Stomach smooth muscle (tissue), 2 donors: ENCODE measurements at regions not wholly inside any gene's neighbourhood (a gene's known extent, or its start where the extent isn't known, plus 50 kb on each side); places are given as distances from the start of the nearest gene placed in this dataset.

Experiments used
- H3K27ac ChIP-seq: one replicate; pipeline ENCODE4 v1.7.0; 2013; ENCODE audit warnings: mild to moderate bottlenecking, low read length, inconsistent platforms
- H3K27me3 ChIP-seq, 2 donors: one replicate each; pipeline ENCODE4 v1.7.0; 2013; ENCODE audit warnings: low read length in 2 of 2; ENCODE audit not compliant: insufficient read depth in 2 of 2, control insufficient read depth in 1 of 2
- H3K36me3 ChIP-seq, 2 donors: one replicate each; pipeline ENCODE4 v1.7.0; 2013; ENCODE audit warnings: low read length in 2 of 2; ENCODE audit not compliant: control insufficient read depth in 2 of 2, insufficient read depth in 2 of 2
- H3K4me1 ChIP-seq: one replicate; pipeline ENCODE4 v1.7.0; 2013; ENCODE audit warnings: low read length; ENCODE audit not compliant: control insufficient read depth, insufficient read depth
- H3K4me3 ChIP-seq, 2 donors: one replicate each; pipeline ENCODE4 v1.7.0; 2013; ENCODE audit warnings: low read length in 2 of 2
- H3K9ac ChIP-seq, 2 donors: one replicate each; pipeline ENCODE4 v1.7.0; 2013; ENCODE audit warnings: low read length in 2 of 2, mild to moderate bottlenecking in 1 of 2
- H3K9me3 ChIP-seq, 2 donors: one replicate each; pipeline ENCODE4 v1.7.0; 2013; ENCODE audit warnings: low read length in 2 of 2; ENCODE audit not compliant: control insufficient read depth in 2 of 2
- donor health status: healthy.
- donor health status: Pancreatic carcinoma.

DNA sequence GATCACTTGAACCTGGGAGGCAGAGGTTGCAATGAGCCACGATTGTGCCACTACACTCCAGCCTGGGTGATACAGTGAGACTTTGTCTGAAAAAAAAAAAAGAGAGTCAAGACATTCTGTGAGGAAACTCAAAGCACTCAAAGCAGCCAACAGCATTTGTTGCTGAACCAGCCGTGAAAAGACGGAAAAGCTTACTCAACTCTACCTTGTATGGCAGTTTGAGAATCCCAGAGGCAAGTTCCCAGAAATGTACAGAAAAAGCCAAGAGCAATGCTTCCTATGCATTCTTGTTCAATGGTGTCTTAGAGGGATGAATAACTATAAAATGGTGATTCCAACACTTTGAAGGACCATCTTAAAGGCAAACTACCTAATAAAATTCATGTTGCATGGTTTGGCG, 170.2 kb downstream of the HSD17B3 start:
- Histone ChIP-seq H3K9ac (no peak overlapping the region), H3K9me3 (no peaks in the 10 kb centered on the region), H3K4me3 (no peak overlapping the region), H3K27ac (no peak overlapping the region), H3K36me3 (no peaks in the 10 kb centered on the region), H3K27me3 (no peaks in the 10 kb centered on the region), H3K4me1 (peaks cover 7% of the 10 kb centered on the region)

DNA sequence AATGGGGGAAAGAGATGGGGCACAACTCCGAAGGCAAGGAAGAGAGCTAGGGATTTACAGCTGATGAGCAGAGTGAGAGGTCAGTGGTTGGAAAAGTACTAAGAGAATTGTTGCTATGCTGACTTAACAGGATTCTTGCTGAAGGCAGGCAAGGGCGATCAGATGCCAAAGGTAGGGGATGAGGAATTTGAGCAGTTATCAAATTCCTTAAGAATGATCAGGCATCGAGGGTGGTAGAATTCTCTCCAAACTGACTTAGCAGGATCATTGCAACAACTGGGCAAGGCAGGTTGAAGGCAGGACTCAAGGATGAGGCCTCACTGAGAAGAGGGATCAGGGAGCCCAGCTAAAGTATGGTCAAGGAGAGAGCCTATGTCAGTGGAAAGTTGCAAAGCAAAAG, 171.0 kb downstream of the HSD17B3 start:
- Histone ChIP-seq H3K9me3 (no peaks in the 10 kb centered on the region), H3K27ac (no peak overlapping the region), H3K4me3 (no peak overlapping the region), H3K9ac (no peak overlapping the region), H3K27me3 (no peaks in the 10 kb centered on the region), H3K4me1 (peaks cover 9% of the 10 kb centered on the region), H3K36me3 (no peaks in the 10 kb centered on the region)

GRCh38 chr9:96129747-96130146, 172.2 kb downstream of the HSD17B3 start:
- Histone ChIP-seq H3K27ac (no peak overlapping the region), H3K4me1 (peaks cover 9% of the 10 kb centered on the region), H3K36me3 (no peaks in the 10 kb centered on the region), H3K27me3 (no peaks in the 10 kb centered on the region), H3K4me3 (no peak overlapping the region), H3K9ac (no peak overlapping the region), H3K9me3 (no peaks in the 10 kb centered on the region)

DNA sequence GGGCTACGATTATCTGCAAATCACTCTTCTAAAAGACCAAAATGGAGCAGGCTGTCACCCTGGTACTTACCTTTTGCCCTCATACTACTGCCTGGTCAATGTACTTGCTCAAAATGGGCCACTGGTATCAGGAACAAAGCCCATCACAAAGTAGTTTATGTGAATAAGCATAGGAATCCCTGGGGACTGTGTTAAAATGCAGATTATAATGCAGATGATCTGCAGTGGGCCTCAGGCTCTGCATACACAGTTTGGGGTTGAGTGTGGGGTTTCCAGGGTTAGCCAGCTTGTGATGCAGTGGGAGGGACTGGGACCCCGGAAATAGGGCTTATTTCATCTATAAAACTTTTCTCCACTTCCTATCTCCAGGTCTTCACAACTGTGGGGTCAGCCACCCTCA, 173.1 kb downstream of the HSD17B3 start:
- H3K27me3 ChIP-seq, result no peaks in the 10 kb centered on the region
- no peaks in the 10 kb centered on the region for H3K36me3 ChIP-seq
- H3K4me1 ChIP-seq, result peaks cover 9% of the 10 kb centered on the region
- no peak overlapping the region for H3K27ac ChIP-seq
- H3K4me3 ChIP-seq, result no peak overlapping the region
- no peak overlapping the region for H3K9ac ChIP-seq
- no peaks in the 10 kb centered on the region for H3K9me3 ChIP-seq

GRCh38 chr9:96126321-96126881, 175.6 kb downstream of the HSD17B3 start:
- Histone ChIP-seq H3K27me3 (no peaks in the 10 kb centered on the region), H3K9ac (no peak overlapping the region), H3K4me3 (peak overlapping the region in 1 of 2 donors; percentile 54), H3K36me3 (no peaks in the 10 kb centered on the region), H3K9me3 (no peaks in the 10 kb centered on the region), H3K27ac (peak overlapping the region; percentile 18), H3K4me1 (peaks cover 9% of the 10 kb centered on the region)

GRCh38 chr9:96125624-96126023, 176.4 kb downstream of the HSD17B3 start:
- no peak overlapping the region for H3K4me3 ChIP-seq
- H3K9ac ChIP-seq, result no peak overlapping the region
- no peaks in the 10 kb centered on the region for H3K9me3 ChIP-seq
- no peak overlapping the region for H3K27ac ChIP-seq
- no peaks in the 10 kb centered on the region for H3K27me3 ChIP-seq
- peaks cover 9% of the 10 kb centered on the region for H3K4me1 ChIP-seq
- no peaks in the 10 kb centered on the region for H3K36me3 ChIP-seq

- no peak overlapping the region for H3K4me3 ChIP-seq
- H3K36me3 ChIP-seq, result no peaks in the 10 kb centered on the region
- H3K9me3 ChIP-seq, result no peaks in the 10 kb centered on the region
- H3K4me1 ChIP-seq, result peaks cover 9% of the 10 kb centered on the region
- no peaks in the 10 kb centered on the region for H3K27me3 ChIP-seq
- H3K27ac ChIP-seq, result no peak overlapping the region
- no peak overlapping the region for H3K9ac ChIP-seq
Measured at GRCh38 chr9:96122751-96123150, 179.2 kb downstream of the HSD17B3 start.

DNA sequence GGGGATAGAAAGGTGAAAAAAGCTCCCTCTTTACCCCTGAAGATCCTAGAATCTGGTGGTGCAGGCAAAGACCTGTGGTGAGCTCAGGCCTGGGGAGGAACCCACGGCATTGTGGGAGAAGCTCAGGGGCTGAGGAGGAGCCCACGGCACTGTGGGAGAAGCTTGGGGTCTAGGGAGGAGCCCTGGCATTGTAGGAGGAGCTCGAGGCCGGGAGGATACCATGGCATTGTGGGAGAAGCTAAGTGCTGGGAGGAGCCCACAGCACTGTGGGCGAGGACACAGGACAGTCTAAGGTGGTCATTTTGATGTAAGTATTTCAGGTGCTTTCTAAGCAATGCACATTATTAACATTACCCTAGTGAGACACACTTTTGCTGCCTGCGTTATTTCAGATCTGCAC, 179.7 kb downstream of the HSD17B3 start:
- no peaks in the 10 kb centered on the region for H3K9me3 ChIP-seq
- H3K27ac ChIP-seq, result no peak overlapping the region
- H3K27me3 ChIP-seq, result no peaks in the 10 kb centered on the region
- peaks cover 9% of the 10 kb centered on the region for H3K4me1 ChIP-seq
- H3K36me3 ChIP-seq, result no peaks in the 10 kb centered on the region
- no peak overlapping the region for H3K9ac ChIP-seq
- H3K4me3 ChIP-seq, result no peak overlapping the region

- no peaks in the 10 kb centered on the region for H3K27me3 ChIP-seq
Measured at GRCh38 chr9:96121136-96121535, 180.8 kb downstream of the HSD17B3 start.

DNA sequence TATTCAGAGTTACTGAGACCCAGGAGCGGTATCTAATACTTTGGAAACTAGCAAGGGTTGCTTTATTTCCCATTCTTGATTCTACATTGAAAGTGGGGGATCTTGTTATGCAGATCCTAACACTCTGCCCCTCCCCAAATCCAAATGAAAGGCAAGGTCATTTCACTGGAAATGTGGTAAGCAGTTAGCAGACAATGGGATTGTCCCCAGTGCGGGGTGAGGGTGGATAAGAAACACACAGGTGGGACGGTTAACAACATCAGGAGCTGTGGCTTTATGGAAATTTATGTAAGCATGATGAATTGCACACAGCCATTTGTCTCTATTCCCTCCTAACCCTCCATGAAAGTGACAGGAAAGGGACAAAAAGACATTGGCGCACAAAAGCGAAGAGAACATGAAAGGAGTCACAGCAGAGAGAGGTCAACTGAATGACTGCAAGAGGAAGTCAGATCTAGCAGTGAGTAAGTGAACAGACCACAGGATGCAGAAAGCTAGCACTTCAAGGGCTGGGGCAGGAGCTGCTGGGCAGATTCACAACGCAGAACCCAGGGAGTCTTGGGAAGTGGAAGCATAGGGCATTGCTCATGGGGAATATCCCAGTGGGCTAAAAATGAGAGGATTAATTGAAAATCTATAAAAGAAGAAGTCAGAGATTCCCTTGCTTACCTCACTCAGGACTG, 184.4 kb downstream of the HSD17B3 start:
- Histone ChIP-seq H3K27me3 (no peaks in the 10 kb centered on the region), H3K9ac (no peak overlapping the region), H3K36me3 (no peaks in the 10 kb centered on the region), H3K4me3 (no peak overlapping the region), H3K9me3 (no peaks in the 10 kb centered on the region), H3K4me1 (peaks cover 13% of the 10 kb centered on the region), H3K27ac (no peak overlapping the region)

More at GRCh38 chr9:96121136-96121535, 180.8 kb downstream of the HSD17B3 start:
- Histone ChIP-seq H3K4me3 (no peak overlapping the region), H3K9me3 (no peaks in the 10 kb centered on the region), H3K36me3 (no peaks in the 10 kb centered on the region), H3K27ac (no peak overlapping the region), H3K9ac (no peak overlapping the region), H3K4me1 (peaks cover 9% of the 10 kb centered on the region)

- H3K27ac ChIP-seq, result no peak overlapping the region
Measured at GRCh38 chr9:96116275-96117064, 185.5 kb downstream of the HSD17B3 start.

More at GRCh38 chr9:96116275-96117064, 185.5 kb downstream of the HSD17B3 start:
- Histone ChIP-seq H3K9ac (no peak overlapping the region), H3K4me1 (peaks cover 13% of the 10 kb centered on the region), H3K9me3 (no peaks in the 10 kb centered on the region), H3K4me3 (no peak overlapping the region), H3K27me3 (no peaks in the 10 kb centered on the region), H3K36me3 (no peaks in the 10 kb centered on the region)
